SK-N-MC (cell line): ENCODE measurements at regions not wholly inside any gene's neighbourhood (a gene's known extent, or its start where the extent isn't known, plus 50 kb on each side); places are given as distances from the start of the nearest gene placed in this dataset.

ENCODE experiments used
- EZH2 ChIP-seq: fragments of 200-600 bp; sonication (generic); IDR thresholded peaks from one replicate; pipeline ENCODE4 v1.6.1; 2017; ENCODE audit warnings: antibody characterized with exemption
- FOXP2 ChIP-seq: optimal IDR thresholded peaks from 2 replicates; pipeline ENCODE3; 2011; ENCODE audit warnings: mild to moderate bottlenecking, moderate library complexity; ENCODE audit not compliant: insufficient read depth; ENCODE audit errors: extremely low read length, control extremely low read depth
- POLR2AphosphoS5 ChIP-seq: IDR thresholded peaks from 2 replicates; pipeline ENCODE4 v1.6.1; 2012; ENCODE audit warnings: mild to moderate bottlenecking, low read depth, low read length, borderline replicate concordance

DNA sequence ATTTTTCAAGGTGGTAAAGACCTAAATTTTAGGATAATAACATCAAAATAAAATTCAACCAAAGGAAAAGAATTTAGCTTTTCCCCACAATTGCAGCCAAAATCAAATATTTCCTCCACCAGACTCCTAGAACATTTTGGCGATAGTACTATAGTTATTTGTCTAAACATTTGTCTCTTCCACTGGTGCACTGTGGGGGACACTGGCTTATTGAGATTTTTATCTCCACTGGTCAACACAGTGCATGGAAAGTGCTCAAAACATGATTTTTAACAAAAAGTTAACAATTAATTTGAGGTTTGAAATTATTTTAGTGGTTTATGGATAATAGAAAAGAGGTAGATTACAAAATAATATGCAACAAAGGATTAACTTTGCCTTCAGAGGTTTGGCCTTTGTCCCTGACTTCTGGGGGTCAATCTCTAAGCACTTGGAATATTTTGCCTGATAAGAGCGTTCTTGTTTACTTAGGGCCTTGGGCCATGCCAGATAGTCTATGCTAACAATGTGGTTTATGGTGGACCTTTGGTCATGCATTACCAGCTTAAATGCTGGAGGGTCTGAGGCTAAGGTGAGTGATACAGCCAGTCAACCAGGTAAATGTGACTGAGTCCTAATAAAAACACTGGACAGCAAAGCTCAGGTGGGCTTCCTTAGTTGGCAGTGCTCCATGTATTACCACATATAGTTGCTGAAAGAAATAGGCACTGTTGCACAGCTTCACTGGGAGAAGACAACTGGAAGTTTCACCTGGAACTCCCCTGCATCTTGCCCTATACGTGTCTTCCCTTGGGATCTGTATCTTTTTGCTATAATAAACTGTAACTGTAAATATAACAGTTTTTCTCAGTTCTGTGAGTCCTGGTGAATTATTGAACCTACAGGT lies 67.2 kb upstream of the SATB2 start:
- no peak for TF ChIP-seq EZH2
- no peak for TF ChIP-seq POLR2AphosphoS5
- no peak for TF ChIP-seq FOXP2
